ENCODE measurements at regions not wholly inside any gene's neighbourhood (a gene's known extent, or its start where the extent isn't known, plus 50 kb on each side); places are given as distances from the start of the nearest gene placed in this dataset.

DNA sequence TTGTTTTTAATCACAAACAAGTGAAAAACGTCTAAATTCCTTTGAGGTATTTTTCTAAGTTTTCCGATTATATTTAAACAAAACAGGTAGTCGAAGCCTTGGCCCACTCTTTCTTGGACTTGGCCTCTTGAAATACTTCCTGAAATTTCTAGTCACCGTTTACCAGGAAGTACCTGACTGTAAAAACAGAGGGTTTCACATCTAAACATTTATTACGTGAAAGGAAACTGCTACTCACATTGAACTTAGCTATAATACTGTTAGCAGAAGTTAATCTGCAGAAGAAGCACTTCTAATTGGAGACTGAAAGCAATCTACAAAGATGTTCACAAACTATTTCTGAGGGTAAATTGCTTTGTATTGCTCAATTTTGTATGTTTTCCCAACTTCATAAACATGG is 526.0 kb upstream of the ADGRL4 start:
- H3K9me3 ChIP-seq (replicated peaks) = no peaks in the 10 kb centered on the region
- H3K27me3 ChIP-seq (ENCODE audit: low read depth) = no peaks in the 10 kb centered on the region
- intact Hi-C loops (cut with micrococcal nuclease) = no loop called here
- H3K4me3 ChIP-seq = no peak overlapping the region
- no peaks in the 10 kb centered on the region for H3K4me1 ChIP-seq
- TF ChIP-seq, protein P1, sequence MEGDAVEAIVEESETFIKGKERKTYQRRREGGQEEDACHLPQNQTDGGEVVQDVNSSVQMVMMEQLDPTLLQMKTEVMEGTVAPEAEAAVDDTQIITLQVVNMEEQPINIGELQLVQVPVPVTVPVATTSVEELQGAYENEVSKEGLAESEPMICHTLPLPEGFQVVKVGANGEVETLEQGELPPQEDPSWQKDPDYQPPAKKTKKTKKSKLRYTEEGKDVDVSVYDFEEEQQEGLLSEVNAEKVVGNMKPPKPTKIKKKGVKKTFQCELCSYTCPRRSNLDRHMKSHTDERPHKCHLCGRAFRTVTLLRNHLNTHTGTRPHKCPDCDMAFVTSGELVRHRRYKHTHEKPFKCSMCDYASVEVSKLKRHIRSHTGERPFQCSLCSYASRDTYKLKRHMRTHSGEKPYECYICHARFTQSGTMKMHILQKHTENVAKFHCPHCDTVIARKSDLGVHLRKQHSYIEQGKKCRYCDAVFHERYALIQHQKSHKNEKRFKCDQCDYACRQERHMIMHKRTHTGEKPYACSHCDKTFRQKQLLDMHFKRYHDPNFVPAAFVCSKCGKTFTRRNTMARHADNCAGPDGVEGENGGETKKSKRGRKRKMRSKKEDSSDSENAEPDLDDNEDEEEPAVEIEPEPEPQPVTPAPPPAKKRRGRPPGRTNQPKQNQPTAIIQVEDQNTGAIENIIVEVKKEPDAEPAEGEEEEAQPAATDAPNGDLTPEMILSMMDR (IDR thresholded peaks at IDR 0.05; ENCODE audit: borderline replicate concordance) = no peak
- H3K36me3 ChIP-seq = no peaks in the 10 kb centered on the region
- no peak for DNase-seq
- no peak overlapping the region for H3K27ac ChIP-seq (replicated peaks)

DNA sequence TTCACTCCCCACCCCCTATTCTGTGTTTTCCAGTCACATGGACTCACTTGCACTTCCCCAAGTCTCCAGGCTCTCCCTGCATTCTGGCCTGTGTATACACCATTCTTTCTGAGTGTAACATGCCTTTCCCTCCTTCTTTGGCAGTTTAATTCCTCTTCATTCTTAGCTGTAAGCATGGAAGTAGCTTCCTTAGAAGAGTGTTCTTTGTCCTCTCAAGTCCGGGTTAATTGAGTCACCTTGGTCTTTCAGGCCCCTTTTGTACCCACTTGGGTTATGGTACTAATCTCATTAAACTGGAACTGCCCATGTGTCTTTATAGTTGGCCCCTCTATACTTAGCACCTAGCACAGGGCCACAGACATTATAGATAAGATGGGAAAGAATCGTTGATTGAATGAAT is 525.3 kb upstream of the ADGRL4 start:
- intact Hi-C loops (cut with micrococcal nuclease) = no loop called here
- Histone ChIP-seq H3K36me3 (no peaks in the 10 kb centered on the region), H3K4me1 (no peaks in the 10 kb centered on the region), H3K4me3 (no peak overlapping the region), H3K9me3 (replicated peaks) (no peaks in the 10 kb centered on the region), H3K27ac (replicated peaks) (no peak overlapping the region), H3K27me3 (ENCODE audit: low read depth) (no peaks in the 10 kb centered on the region)
- no peak for DNase-seq
- TF ChIP-seq, protein P1 (IDR thresholded peaks at IDR 0.05; ENCODE audit: borderline replicate concordance) = no peak

DNA sequence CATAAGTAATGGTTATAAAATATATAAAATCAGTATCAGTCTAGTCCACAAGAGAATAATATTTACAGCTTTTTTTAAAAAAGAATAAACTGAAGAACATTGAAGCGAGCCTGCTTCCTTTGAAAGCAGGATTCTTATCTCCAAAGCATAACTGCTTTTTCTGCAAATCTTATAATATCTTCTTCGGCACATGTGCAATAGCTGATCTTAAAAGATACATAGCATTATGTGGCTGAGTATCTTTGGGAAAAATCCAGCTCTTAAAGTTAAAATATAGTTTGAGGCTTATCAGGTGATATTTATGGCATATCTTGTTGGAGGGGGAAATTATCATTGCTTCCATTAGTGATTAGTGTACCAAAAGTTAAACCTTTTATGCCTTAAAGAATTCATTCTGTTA is 523.9 kb upstream of the ADGRL4 start:
- no peak overlapping the region for H3K4me3 ChIP-seq
- TF ChIP-seq, protein P1 (IDR thresholded peaks at IDR 0.05; ENCODE audit: borderline replicate concordance) = no peak
- intact Hi-C loops (cut with micrococcal nuclease) = no loop called here
- H3K9me3 ChIP-seq (replicated peaks) = no peaks in the 10 kb centered on the region
- H3K36me3 ChIP-seq = no peaks in the 10 kb centered on the region
- DNase-seq = no peak
- H3K4me1 ChIP-seq = no peaks in the 10 kb centered on the region
- no peak overlapping the region for H3K27ac ChIP-seq (replicated peaks)
- no peaks in the 10 kb centered on the region for H3K27me3 ChIP-seq (ENCODE audit: low read depth)

DNA sequence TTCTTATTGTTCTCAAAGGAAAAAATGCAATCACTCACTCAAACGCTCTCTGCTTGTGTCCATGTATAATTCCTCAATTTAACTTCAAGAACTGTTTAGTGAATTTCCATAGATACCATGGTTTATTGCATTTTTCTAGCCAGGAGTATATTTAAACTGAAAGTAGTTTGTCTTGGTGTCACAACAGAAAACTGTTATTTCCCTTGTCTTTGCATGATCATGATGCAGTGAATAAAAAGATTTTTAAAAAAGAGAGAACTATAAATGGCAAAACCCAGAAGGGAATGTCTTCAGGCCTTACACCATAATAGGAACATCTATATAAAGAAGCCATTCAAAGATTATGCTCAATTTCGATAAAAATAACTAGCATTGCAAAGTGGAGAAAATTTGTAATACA is 523.5 kb upstream of the ADGRL4 start:
- DNase-seq = no peak
- Histone ChIP-seq H3K9me3 (replicated peaks) (no peaks in the 10 kb centered on the region), H3K4me3 (no peak overlapping the region), H3K4me1 (no peaks in the 10 kb centered on the region), H3K27me3 (ENCODE audit: low read depth) (no peaks in the 10 kb centered on the region), H3K27ac (replicated peaks) (no peak overlapping the region), H3K36me3 (no peaks in the 10 kb centered on the region)
- intact Hi-C loops (cut with micrococcal nuclease) = no loop called here
- TF ChIP-seq, protein P1 (IDR thresholded peaks at IDR 0.05; ENCODE audit: borderline replicate concordance) = no peak

DNA sequence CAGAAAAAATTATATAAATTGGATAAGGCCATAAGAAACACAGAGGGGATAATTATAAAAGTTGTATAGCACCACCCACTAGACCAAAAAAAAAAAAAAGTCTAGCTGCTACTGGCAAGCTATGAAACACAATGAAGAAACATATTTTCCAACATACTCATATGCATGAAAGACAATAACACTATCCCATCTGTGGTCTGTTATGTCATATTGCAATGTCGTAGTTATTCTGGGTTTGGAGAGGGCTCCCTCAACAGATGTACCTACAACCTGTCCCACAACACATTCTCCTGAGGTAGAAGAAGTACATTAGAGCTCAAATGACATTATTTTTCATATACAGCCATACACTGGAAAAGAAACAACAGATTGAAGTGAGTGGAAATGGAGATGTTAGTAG is 517.6 kb upstream of the ADGRL4 start:
- TF ChIP-seq, protein P1 (IDR thresholded peaks at IDR 0.05; ENCODE audit: borderline replicate concordance) = no peak
- H3K27me3 ChIP-seq (ENCODE audit: low read depth) = no peaks in the 10 kb centered on the region
- H3K27ac ChIP-seq (replicated peaks) = no peak overlapping the region
- H3K9me3 ChIP-seq (replicated peaks) = no peaks in the 10 kb centered on the region
- no peaks in the 10 kb centered on the region for H3K4me1 ChIP-seq
- intact Hi-C loops (cut with micrococcal nuclease) = no loop called here
- no peak for DNase-seq
- H3K4me3 ChIP-seq = no peak overlapping the region
- H3K36me3 ChIP-seq = no peaks in the 10 kb centered on the region
